CD4-positive, alpha-beta T cell treated with Interleukin-6 for 4 hours (primary cell): ENCODE measurements at regions not wholly inside any gene's neighbourhood (a gene's known extent, or its start where the extent isn't known, plus 50 kb on each side); places are given as distances from the start of the nearest gene placed in this dataset.

Experiments used
- DNase-seq: peaks from one replicate; pipeline ENCODE4 v3.0.0-alpha.2; 2020; ENCODE audit warnings: mixed read lengths

- no peak for DNase-seq
Observed at GRCh38 chr15:77786181-77786890, 153.6 kb upstream of the LINGO1 start.

- DNase-seq, result no peak
Observed at GRCh38 chr15:77784361-77785292, 151.9 kb upstream of the LINGO1 start.

DNA sequence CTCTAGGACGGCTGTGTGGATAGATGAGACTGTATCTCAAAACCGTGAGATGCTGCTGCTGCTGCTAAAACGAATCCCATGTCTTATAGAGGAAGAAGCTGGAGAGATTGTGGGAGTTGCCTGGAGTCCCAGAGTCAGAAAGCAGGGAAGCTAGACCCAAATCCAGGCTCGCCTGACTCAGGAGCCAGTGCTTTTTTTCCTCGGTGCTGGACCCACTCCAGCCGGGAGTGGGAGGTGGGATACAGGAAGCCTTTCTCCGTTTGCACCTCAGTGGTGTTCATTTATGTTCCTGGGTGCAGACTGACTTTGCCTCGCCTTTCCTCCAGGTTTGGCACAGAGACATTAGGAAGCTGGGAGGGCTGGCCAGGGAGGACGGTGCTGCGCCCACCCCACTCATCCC lies 150.9 kb upstream of the LINGO1 start:
- no peak for DNase-seq

GRCh38 chr15:77782691-77783090 lies 150.0 kb upstream of the LINGO1 start:
- DNase-seq, result no peak

GRCh38 chr15:77781946-77782240 lies 149.2 kb upstream of the LINGO1 start:
- DNase-seq, result no peak

GRCh38 chr15:77781151-77781945 lies 148.6 kb upstream of the LINGO1 start:
- DNase-seq, result no peak

DNA sequence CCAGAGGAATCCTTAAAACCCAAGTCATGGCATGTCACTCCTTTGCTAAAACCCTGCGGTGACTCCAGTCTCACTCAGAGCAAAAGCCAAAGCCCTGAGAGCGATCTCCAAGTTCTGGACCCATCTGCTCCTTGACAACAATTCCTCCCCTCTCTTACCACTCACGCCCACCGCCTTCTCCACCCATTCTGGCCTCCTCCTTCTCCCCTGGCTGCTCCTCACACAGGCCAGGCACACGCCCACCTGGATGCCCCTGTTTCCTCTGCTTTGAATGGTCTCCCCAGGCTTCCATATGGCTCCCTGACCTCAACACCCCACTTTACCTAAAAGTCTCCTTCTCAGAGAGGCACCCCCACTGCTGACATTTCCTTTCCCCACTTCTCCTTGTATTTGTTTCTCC lies 146.1 kb upstream of the LINGO1 start:
- DNase-seq, result no peak

DNA sequence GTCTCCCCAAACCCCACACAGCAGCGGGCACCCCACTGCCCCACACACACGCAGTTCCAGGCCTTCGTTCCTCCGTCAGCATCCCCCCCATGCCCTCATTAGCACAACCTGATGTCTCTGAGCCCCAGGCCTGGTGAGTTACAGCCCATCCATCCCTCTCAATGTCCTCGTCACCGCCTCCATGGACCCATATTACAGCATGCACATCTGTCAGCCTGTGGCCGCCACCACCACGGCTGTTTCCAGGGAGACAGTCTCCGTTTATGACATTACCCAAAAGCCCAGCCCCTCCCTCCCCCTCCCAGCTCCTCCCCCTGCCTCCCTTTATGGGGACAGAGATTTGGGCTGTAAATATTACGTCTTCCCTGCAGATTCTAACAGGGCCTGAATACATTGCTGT lies 143.1 kb upstream of the LINGO1 start:
- DNase-seq, result no peak

GRCh38 chr15:77775373-77775772 lies 142.7 kb upstream of the LINGO1 start:
- DNase-seq, result no peak

GRCh38 chr15:77774350-77774749 lies 141.6 kb upstream of the LINGO1 start:
- no peak for DNase-seq

DNA sequence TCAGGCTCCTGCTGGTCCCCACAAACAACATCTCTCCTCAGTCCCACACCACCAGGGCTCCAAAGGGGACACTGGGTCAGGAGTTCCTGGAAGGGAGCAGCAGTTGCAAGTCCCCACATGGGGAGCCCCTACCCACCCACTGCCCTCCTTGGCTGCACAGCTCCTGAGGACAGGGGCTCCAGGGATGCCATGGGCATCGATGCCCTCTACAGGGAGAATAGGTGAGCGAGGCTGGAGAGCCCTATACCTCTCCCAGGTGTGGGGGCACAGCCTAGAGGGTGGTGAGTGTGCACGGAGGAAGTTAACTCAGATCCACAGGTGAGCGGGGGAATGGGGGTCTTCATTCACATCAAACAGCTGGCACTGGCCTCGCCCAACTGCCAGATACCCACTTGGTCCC lies 141.2 kb upstream of the LINGO1 start:
- DNase-seq, result no peak

GRCh38 chr15:77772641-77773402 lies 140.1 kb upstream of the LINGO1 start:
- no peak for DNase-seq

GRCh38 chr15:77771616-77772015 lies 138.9 kb upstream of the LINGO1 start:
- no peak for DNase-seq

GRCh38 chr15:77769700-77770099 lies 137.0 kb upstream of the LINGO1 start:
- DNase-seq, result no peak

GRCh38 chr15:77768521-77769078 lies 135.9 kb upstream of the LINGO1 start:
- DNase-seq, result no peak

DNA sequence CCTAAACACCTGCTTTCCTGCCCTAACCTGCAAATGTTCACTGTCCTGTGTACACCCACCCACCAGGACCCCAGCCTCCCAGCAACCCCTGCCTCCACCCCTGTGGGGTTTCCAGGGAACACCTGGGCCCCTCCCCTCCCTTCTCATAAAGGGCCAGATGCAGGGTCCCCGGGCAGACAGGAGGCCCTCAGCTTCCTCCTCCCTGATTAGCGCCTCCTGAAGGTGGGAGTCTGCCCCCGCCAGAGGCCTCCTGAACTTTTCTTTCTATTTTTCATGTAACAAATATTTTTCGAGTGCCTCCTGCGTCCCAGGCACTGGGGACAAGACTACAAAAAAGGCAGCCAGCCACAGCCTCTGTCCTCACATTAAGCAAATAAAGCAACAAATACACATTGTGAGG lies 135.4 kb upstream of the LINGO1 start:
- no peak for DNase-seq

GRCh38 chr15:77764095-77764494 lies 131.4 kb upstream of the LINGO1 start:
- no peak for DNase-seq

GRCh38 chr15:77762747-77763355 lies 130.1 kb upstream of the LINGO1 start:
- no peak for DNase-seq

DNA sequence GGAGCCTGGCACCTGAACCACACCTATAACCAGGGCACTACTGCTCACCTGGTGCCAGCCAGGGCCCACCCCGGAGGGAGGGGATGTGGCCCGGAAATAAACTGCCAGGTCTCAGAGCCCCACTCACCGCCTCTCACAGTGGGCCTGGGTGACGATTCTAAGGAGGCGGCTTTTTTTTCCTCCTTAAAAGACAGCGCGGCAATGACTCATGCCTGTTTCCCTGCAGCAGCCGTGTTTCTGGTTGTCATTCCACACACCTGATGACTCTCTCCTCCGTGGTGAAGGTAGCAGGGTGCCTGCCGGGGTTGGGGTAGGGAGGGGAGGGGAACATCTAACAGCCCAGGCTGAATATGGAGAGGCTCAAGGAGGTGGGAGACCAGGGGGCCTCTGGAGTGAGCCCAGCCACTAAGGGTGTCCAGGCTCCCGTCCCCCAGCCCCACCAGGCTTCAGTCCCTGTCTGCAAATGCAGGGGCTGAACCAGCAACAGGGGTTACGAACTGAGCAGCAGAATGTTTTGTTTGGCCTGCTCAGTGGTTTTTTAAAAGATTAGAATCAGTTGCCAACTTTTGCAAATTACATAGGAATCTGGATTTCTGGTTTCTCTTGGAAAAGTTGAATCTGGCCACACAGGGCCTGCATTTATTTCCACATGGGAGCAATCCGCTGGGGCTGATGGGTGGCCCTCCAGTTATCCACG lies 127.3 kb upstream of the LINGO1 start:
- DNase-seq, result no peak

- DNase-seq, result no peak
Observed at GRCh38 chr15:77753939-77754338, 121.2 kb upstream of the LINGO1 start.

DNA sequence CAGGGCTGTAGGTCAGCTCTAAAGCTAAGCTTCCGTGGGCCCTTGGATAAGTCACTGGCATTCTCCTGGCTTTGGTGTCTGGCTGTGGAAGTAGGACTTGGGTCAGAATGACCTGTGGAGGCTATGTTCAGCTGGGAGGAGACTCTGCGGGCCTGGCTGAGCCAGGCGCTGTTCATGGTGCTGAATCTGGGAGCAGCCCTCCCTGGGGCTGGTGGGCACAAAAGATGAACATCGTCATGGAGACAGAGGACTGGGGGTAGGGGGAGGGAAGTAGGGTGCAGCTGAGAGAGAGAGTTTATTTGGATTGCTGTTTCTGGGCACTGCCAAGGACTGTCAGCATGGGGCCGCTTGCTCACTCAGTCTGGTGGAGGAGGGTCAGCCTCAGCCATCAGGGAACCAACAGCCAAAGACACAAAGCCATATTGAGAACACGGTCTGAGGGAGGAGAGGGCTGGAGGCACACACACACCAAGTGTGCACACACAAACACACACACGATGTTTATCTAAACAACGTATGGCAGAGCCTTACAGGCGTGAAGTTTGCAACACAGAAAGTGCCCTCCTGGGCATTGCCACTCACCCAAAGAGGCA lies 120.7 kb upstream of the LINGO1 start:
- DNase-seq, result no peak
